ENCODE measurements at regions not wholly inside any gene's neighbourhood (a gene's known extent, or its start where the extent isn't known, plus 50 kb on each side); places are given as distances from the start of the nearest gene placed in this dataset.

DNA sequence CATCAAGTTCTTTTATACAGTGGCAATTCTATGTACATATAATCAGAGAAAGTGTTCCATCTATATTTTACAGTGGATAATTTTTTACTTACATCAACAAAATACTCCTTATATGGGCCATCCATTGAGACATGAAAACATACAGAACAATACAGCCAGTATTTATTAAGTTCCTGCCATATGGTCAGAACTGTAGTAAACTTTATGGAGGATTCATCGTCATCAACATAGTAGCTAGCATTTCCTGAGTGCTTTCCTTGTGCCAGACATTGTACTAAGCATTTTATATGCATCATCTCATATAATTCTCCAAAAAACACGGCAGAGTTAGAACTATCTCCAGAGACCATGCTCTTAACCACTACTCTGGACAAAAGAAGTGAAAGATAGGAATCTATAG, 170.1 kb downstream of the CEP135 start:
- Histone ChIP-seq H3K4me1 (no peaks in the 10 kb centered on the region), H3K36me3 (no peaks in the 10 kb centered on the region), H3K9me3 (no peaks in the 10 kb centered on the region), H3K4me3 (no peak overlapping the region), H3K27ac (no peak overlapping the region), H3K27me3 (no peaks in the 10 kb centered on the region)
- ATAC-seq: no peak
- TF ChIP-seq EP300 (IDR thresholded peaks at IDR 0.05) (no peak), POLR2A (IDR thresholded peaks at IDR 0.05) (no peak), POLR2AphosphoS5 (IDR thresholded peaks at IDR 0.05) (no peak)
- TF ChIP-seq, protein P1, sequence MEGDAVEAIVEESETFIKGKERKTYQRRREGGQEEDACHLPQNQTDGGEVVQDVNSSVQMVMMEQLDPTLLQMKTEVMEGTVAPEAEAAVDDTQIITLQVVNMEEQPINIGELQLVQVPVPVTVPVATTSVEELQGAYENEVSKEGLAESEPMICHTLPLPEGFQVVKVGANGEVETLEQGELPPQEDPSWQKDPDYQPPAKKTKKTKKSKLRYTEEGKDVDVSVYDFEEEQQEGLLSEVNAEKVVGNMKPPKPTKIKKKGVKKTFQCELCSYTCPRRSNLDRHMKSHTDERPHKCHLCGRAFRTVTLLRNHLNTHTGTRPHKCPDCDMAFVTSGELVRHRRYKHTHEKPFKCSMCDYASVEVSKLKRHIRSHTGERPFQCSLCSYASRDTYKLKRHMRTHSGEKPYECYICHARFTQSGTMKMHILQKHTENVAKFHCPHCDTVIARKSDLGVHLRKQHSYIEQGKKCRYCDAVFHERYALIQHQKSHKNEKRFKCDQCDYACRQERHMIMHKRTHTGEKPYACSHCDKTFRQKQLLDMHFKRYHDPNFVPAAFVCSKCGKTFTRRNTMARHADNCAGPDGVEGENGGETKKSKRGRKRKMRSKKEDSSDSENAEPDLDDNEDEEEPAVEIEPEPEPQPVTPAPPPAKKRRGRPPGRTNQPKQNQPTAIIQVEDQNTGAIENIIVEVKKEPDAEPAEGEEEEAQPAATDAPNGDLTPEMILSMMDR (IDR thresholded peaks at IDR 0.05): no peak
- WGBS, 2 donors (ENCODE audit: low coverage in 1 of 2): 64 to 72% methylated on average over 2 of the region's 2 CpGs

DNA sequence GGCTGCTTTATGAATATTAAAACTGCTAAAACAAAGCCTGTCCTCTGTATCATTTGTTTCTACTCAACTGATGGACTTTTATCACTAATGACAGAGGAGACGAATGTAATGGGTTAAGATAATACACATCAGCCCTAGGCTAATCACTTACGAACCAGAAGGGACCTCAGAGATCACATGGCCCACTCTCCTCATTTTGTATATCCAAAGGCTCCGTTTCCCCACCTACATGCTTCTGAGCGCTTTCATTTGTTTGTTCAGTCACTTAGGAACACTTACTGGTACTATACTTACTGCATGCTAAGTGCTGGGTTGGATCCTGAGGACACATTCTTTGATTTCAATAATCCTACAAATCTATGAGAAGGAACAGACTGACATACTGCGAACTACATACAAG, 169.3 kb downstream of the CEP135 start:
- H3K9me3 ChIP-seq: no peaks in the 10 kb centered on the region
- H3K4me1 ChIP-seq: no peaks in the 10 kb centered on the region
- TF ChIP-seq, protein P1 (IDR thresholded peaks at IDR 0.05): no peak
- no peak for TF ChIP-seq POLR2A (IDR thresholded peaks at IDR 0.05)
- TF ChIP-seq POLR2AphosphoS5 (IDR thresholded peaks at IDR 0.05): no peak
- TF ChIP-seq EP300 (IDR thresholded peaks at IDR 0.05): no peak
- no peak for ATAC-seq
- no peaks in the 10 kb centered on the region for H3K36me3 ChIP-seq
- H3K27ac ChIP-seq: no peak overlapping the region
- H3K27me3 ChIP-seq: no peaks in the 10 kb centered on the region
- WGBS, 2 donors (ENCODE audit: low coverage in 1 of 2): 80 to 91% methylated on average over 4 to 5 of the region's 5 CpGs
- H3K4me3 ChIP-seq: no peak overlapping the region

DNA sequence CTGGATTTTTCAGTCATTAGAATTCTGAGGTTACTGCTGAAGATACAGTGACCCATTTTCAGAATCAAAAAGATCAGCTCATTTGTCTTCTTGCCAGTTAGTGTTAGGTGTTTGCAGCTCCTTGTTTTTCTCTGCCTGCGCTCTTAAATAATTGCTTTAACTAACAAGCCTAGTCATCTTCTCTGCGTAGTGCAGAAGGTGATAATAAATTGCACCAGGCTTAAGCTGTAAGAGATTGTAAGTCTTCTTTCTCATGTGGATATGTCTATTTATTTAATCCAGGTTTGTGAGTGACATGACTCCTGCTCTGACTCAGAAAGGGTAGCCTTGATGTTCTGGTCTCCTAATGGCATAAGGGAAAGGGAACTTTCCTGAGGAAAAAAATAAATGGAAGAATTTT, 167.2 kb downstream of the CEP135 start:
- no peak overlapping the region for H3K4me3 ChIP-seq
- no peaks in the 10 kb centered on the region for H3K36me3 ChIP-seq
- H3K4me1 ChIP-seq: no peaks in the 10 kb centered on the region
- no peak for ATAC-seq
- no peak for TF ChIP-seq POLR2A (IDR thresholded peaks at IDR 0.05)
- TF ChIP-seq, protein P1 (IDR thresholded peaks at IDR 0.05): no peak
- TF ChIP-seq EP300 (IDR thresholded peaks at IDR 0.05): no peak
- no peak for TF ChIP-seq POLR2AphosphoS5 (IDR thresholded peaks at IDR 0.05)
- 6 to 45% methylated on average over 2 of the region's 2 CpGs for WGBS, 2 donors (ENCODE audit: low coverage in 1 of 2)
- H3K27me3 ChIP-seq: no peaks in the 10 kb centered on the region
- no peak overlapping the region for H3K27ac ChIP-seq
- no peaks in the 10 kb centered on the region for H3K9me3 ChIP-seq

- H3K27ac ChIP-seq: no peak overlapping the region
- no peak for ATAC-seq
- no peaks in the 10 kb centered on the region for H3K9me3 ChIP-seq
- 88 to 91% methylated on average over 3 to 4 of the region's 4 CpGs for WGBS, 2 donors (ENCODE audit: low coverage in 1 of 2)
- TF ChIP-seq POLR2AphosphoS5 (IDR thresholded peaks at IDR 0.05): no peak
- TF ChIP-seq EP300 (IDR thresholded peaks at IDR 0.05): no peak
- TF ChIP-seq POLR2A (IDR thresholded peaks at IDR 0.05): no peak
- no peaks in the 10 kb centered on the region for H3K36me3 ChIP-seq
- no peak overlapping the region for H3K4me3 ChIP-seq
- no peaks in the 10 kb centered on the region for H3K4me1 ChIP-seq
- H3K27me3 ChIP-seq: no peaks in the 10 kb centered on the region
Observed at GRCh38 chr4:56112377-56112776, 163.6 kb downstream of the CEP135 start.

DNA sequence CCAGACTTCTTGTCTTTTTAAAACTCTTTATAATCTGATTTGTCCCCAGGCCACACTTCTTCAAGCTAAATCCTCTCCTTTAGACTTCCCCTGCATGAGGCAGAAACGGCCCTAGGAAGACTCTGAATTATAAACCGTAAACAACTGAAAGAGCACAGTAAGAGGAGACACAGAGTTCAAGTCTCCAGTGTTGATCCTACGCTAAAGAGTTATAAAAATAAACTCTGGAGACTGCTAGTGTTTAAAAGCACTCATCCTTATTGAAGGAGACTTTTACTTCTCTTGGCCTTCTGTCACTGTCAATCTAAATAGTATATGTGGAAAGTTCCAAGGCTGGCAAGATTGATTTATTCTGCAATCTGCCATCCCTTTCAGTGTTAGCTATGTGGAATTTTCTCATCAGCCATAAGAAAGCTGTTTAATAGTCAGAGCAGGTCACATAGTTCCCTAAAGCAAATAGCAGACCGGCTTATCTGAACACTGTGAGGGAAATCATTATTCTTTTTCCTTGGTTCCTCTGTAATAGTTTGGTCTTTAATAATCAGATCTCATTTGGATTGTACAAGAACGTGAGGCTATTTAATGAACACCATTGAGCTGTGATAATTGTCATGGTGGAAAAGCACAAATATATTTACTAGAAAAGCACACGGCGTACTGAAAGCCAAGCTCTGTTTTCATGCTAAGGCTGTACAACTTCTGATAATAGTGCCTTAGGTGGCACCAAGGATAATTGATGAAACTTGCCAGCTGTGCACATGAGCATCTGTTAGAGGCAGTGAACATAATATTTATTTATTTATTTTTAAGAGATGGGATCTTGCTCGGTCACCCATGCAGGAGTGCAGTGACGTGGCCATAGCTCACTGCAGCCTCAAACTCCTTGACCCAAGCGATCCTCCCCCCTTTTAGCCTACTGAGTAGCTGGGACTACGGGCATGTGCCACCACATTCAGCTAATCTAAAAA, 157.7 kb downstream of the CEP135 start:
- 53 to 56% methylated on average over 8 to 11 of the region's 11 CpGs for WGBS, 2 donors (ENCODE audit: low coverage in 1 of 2)
- ATAC-seq: no peak

More for the DNA sequence above, 157.7 kb downstream of the CEP135 start:
- Histone ChIP-seq H3K9me3 (no peaks in the 10 kb centered on the region), H3K27ac (no peak overlapping the region), H3K36me3 (no peaks in the 10 kb centered on the region), H3K4me3 (no peak overlapping the region), H3K4me1 (peaks cover 0 to 8% (median 2%) of the 10 kb centered on the region in 3 donors), H3K27me3 (no peaks in the 10 kb centered on the region)
- TF ChIP-seq POLR2AphosphoS5 (IDR thresholded peaks at IDR 0.05) (no peak), POLR2A (IDR thresholded peaks at IDR 0.05) (no peak), EP300 (IDR thresholded peaks at IDR 0.05) (no peak)
- TF ChIP-seq, protein P1 (IDR thresholded peaks at IDR 0.05): no peak

Measured in gastroesophageal sphincter (tissue), 4 donors.